GM12872 (cell line): ENCODE measurements at regions not wholly inside any gene's neighbourhood (a gene's known extent, or its start where the extent isn't known, plus 50 kb on each side); places are given as distances from the start of the nearest gene placed in this dataset.

ENCODE experiments used
- TF ChIP-seq, protein P1 (sequence below): IDR thresholded peaks from 3 replicates; pipeline ENCODE4 v1.5.1; 2011; ENCODE audit warnings: low read depth, mild to moderate bottlenecking, low read length, moderate library complexity; ENCODE audit not compliant: insufficient read depth

DNA sequence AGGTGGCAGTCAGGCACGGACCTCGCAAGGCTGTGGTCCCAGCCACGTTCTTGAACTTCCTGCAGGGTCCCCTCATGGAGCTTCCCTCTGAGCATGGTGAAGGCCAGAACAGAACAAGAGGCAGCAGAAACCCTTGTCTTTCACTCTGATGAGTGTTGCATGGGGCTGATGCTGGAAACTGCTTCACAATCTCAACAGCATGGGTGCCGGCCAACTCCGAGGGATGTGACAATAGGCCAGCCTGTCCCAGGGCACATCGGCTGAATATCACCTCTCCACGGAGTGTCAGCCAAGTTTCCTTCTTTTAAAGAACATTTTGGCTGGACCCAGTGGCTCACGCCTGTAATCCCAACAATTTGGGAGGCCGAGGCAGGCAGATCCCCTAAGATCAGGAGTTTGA lies 173.9 kb downstream of the FOXO1 start:
- TF ChIP-seq, protein P1, sequence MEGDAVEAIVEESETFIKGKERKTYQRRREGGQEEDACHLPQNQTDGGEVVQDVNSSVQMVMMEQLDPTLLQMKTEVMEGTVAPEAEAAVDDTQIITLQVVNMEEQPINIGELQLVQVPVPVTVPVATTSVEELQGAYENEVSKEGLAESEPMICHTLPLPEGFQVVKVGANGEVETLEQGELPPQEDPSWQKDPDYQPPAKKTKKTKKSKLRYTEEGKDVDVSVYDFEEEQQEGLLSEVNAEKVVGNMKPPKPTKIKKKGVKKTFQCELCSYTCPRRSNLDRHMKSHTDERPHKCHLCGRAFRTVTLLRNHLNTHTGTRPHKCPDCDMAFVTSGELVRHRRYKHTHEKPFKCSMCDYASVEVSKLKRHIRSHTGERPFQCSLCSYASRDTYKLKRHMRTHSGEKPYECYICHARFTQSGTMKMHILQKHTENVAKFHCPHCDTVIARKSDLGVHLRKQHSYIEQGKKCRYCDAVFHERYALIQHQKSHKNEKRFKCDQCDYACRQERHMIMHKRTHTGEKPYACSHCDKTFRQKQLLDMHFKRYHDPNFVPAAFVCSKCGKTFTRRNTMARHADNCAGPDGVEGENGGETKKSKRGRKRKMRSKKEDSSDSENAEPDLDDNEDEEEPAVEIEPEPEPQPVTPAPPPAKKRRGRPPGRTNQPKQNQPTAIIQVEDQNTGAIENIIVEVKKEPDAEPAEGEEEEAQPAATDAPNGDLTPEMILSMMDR = no peak

GRCh38 chr13:40494513-40494912 lies 171.9 kb downstream of the FOXO1 start:
- TF ChIP-seq, protein P1 = no peak

DNA sequence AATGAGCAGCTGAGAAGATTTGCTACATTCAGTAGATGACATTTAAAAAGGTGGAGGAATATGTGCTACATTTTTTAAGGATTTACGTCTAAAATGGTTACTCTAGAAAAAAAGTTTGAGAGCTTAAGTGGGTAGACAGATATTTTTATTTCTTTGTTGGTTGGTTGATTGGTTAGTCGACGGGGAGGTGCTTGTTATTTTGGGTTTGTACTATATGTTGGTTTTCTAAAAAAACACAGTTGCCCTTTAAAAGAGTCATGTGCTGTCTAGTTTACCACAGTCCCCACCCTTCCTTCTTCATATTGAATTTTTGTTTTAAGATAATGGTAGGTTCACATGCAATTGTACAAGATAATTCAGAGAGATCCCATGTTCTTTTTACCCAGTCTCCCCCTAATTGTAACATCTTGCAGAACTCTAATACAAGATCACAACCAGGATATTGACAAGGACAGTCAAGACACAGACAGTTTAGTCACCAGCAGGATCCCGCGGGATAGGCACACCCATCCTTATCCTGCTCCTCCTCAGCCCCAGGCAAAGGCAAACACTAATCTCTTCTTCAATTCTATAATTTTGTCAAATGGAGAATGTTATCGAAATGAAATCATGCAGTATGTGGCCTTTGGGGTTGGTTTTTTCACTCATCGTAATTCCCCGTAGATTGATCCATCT lies 171.4 kb downstream of the FOXO1 start:
- TF ChIP-seq, protein P1 = no peak

DNA sequence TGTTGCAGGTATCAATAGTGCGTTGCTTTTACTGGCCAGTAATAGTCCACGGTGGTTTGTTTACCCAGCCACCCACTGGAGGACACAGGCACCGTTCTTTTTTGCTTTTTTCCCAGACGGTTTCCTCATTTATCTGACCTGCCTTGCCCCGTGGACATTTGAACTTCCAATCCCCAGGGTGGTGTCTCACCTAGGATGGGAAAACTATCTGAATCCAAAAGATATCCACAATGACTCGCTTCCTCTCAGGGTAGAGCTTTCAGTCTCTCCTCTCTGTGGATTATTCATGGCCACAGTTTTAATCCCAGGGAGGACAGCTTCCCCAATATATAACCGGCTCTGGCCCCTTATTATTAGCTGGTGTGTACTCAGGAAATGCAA lies 170.8 kb downstream of the FOXO1 start:
- TF ChIP-seq, protein P1 = no peak

- TF ChIP-seq, protein P1 = no peak
Measured at GRCh38 chr13:40496035-40496810, 170.2 kb downstream of the FOXO1 start.

DNA sequence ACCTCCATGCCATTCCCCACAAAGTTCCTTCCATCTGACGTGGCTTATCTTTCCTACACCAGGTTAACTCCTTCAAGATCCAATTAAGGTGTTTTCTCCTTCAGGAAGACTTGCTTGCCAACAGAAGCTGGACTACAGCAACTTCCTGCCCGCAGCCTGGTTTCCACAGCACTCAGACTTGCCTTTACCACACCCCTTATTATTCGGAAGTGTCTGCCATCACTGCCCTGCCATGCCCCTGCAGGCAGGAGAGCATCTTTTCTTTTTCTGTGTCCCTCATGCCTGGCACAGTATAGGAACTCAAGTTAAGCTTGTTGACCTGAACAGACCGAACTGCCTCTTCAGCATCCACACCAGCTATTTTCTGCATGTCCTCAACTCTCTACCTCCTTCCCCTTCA lies 168.0 kb downstream of the FOXO1 start:
- TF ChIP-seq, protein P1 = no peak

GRCh38 chr13:40502236-40502635 lies 164.2 kb downstream of the FOXO1 start:
- TF ChIP-seq, protein P1 = no peak
